8988T (cell line): ENCODE measurements at regions not wholly inside any gene's neighbourhood (a gene's known extent, or its start where the extent isn't known, plus 50 kb on each side); places are given as distances from the start of the nearest gene placed in this dataset.
"Not testable (repeated sequence)": the region's sequence is repeated elsewhere in the genome, so short reads cannot be mapped to it uniquely, and the experiment has no call there.

Source experiments
- DNase-seq: peaks from one replicate; pipeline ENCODE4 v3.0.0; 2011

GRCh38 chr5:62243046-62243445 is 63.0 kb upstream of the KIF2A start:
- DNase-seq = not testable (repeated sequence)

DNA sequence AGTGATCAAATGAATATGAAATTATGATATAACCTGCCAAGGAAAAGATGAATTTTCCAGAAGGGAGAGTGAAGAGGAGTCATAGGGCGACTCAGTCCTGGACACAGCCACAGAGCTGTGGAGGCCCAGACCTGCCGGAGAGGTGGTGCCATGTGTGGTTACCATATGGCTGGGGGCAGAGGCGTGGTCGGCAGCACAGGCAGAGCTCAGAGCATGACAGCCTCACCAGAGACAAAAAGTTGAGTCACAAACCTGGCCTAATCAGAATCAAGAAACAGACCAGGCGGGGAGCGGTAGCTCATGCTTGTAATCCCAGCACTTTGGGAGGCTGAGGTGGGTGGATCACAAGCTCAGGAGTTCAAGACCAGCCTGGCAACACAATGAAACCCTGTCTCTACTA is 57.8 kb upstream of the KIF2A start:
- DNase-seq = not testable (repeated sequence)

DNA sequence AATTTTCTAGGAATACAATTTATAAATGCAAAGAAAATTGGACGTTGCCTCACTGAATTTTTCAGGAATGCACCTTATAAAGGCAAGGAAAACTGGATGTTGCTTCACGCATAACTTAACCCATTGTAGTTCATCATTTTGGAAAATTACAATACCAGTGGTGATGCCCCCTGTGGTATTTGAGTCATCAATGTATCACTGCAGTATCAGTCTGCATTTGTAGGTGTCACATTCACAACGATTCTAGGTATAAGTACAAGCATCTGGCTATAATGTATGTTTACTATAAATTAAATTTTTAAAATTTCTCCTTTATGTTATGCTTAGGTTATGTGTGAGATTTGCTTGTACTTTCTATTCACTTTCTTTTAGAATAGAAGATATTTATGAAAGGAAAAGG is 55.9 kb upstream of the KIF2A start:
- DNase-seq = not testable (repeated sequence)

DNA sequence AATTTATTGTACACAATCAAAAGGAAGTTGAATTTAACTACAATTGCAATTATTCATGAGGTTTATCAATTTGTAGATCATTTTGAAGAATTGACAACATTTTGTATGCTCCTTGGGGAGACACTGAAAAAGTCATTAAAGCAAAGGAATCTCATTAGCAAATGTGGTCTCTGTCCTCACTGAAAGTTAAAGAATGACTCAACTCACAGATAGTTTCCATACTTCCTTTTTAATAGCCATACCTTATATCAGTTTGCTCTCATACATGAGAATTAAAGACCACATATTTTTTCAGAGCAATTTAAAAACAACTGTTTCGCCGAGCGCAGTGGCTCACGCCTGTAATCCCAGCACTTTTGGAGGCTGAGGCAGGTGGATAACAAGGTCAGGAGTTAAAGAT is 55.1 kb upstream of the KIF2A start:
- DNase-seq = not testable (repeated sequence)

DNA sequence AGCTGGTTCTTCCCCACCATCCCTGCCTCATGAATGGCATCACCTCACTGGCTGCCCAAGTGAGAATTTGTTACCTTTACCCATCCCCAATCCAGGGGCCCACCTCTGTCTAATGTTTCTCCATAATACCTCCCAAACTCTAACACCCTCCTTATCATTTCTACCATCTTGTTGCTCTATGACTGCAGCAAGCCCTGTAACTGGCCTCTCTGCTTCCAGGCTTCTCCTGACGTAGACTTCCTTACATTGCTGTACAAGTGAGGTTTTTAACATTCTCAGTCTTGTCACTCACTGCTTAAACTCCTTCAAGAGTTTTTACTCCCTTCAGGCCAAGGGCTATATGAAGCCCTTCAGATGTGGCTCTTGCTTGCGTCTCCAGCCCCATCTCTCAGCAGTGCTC is 53.5 kb upstream of the KIF2A start:
- DNase-seq = not testable (repeated sequence)

DNA sequence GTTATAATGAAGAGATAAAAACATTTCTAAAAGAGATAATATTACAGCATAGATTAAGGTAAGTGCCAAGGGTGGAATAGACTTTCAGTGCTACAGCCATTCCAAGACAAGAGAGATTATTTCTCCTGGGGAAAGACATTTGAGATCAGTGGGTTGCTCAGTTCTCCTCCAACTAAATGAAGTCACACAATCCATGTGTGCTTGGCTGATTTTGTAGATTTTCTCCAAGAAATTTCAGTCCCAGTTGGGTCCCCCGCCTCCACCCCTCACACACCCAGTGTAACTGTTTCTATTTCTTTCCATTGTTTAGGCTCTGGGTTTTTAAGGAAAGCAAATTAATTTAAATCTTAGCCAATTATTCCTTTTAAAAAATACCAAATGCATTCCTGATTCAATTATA is 50.5 kb upstream of the KIF2A start:
- not testable (repeated sequence) for DNase-seq

GRCh38 chr5:62256161-62257019 is 49.6 kb upstream of the KIF2A start:
- DNase-seq = no peak
